ENCODE measurements at regions not wholly inside any gene's neighbourhood (a gene's known extent, or its start where the extent isn't known, plus 50 kb on each side); places are given as distances from the start of the nearest gene placed in this dataset.

DNA sequence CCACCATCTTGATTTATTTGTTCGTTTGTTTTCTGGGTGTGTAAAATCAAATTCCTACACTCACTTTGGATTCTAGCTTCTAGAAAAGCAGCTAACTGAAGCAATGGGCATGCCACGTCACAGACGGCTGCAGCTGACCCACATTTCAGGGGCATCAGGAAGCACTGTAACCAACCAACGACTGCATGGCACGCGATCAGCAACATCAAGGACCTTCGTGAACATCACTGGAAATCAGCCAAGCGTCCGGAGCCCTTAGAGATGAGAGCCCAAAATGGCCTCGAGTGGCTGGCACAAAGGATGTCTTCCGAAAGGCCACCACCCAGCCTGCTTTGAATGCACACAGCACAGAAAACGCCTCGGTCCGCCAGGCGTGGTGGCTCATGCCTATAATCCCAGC, 191.1 kb downstream of the OLFM1 start:
- no peak for DNase-seq (ENCODE audit: extremely low spot score in 2 of 2)
- TF ChIP-seq, protein P1, sequence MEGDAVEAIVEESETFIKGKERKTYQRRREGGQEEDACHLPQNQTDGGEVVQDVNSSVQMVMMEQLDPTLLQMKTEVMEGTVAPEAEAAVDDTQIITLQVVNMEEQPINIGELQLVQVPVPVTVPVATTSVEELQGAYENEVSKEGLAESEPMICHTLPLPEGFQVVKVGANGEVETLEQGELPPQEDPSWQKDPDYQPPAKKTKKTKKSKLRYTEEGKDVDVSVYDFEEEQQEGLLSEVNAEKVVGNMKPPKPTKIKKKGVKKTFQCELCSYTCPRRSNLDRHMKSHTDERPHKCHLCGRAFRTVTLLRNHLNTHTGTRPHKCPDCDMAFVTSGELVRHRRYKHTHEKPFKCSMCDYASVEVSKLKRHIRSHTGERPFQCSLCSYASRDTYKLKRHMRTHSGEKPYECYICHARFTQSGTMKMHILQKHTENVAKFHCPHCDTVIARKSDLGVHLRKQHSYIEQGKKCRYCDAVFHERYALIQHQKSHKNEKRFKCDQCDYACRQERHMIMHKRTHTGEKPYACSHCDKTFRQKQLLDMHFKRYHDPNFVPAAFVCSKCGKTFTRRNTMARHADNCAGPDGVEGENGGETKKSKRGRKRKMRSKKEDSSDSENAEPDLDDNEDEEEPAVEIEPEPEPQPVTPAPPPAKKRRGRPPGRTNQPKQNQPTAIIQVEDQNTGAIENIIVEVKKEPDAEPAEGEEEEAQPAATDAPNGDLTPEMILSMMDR (IDR thresholded peaks at IDR 0.05), result no peak
- TF ChIP-seq POLR2AphosphoS5 (IDR thresholded peaks at IDR 0.05; ENCODE audit: insufficient read depth in 1 of 2, low read depth in 1 of 2) (no peak), POLR2A (IDR thresholded peaks at IDR 0.05) (no peak)
- intact Hi-C loops (cut with DNase I), result no loop called here
- H3K36me3 ChIP-seq, result no peaks in the 10 kb centered on the region
- H3K4me3 ChIP-seq, result no peak overlapping the region
- H3K27ac ChIP-seq, result no peak overlapping the region
- H3K9me3 ChIP-seq, result no peaks in the 10 kb centered on the region
- no peaks in the 10 kb centered on the region for H3K27me3 ChIP-seq
- H3K4me1 ChIP-seq, result peaks cover 21% of the 10 kb centered on the region

- Histone ChIP-seq H3K27ac (no peak overlapping the region), H3K36me3 (no peaks in the 10 kb centered on the region), H3K4me3 (no peak overlapping the region), H3K4me1 (peaks cover 21% of the 10 kb centered on the region), H3K9me3 (no peaks in the 10 kb centered on the region), H3K27me3 (no peaks in the 10 kb centered on the region)
- TF ChIP-seq POLR2A (IDR thresholded peaks at IDR 0.05), result no peak
- no peak for TF ChIP-seq POLR2AphosphoS5 (IDR thresholded peaks at IDR 0.05; ENCODE audit: insufficient read depth in 1 of 2, low read depth in 1 of 2)
- intact Hi-C loops (cut with DNase I), result no loop called here
- DNase-seq (ENCODE audit: extremely low spot score in 2 of 2), result no peak
Measured at GRCh38 chr9:135279385-135279784, 191.9 kb downstream of the OLFM1 start.

GRCh38 chr9:135279834-135280393, 192.4 kb downstream of the OLFM1 start:
- no peaks in the 10 kb centered on the region for H3K9me3 ChIP-seq
- H3K27ac ChIP-seq, result no peak overlapping the region
- H3K27me3 ChIP-seq, result no peaks in the 10 kb centered on the region
- H3K4me3 ChIP-seq, result no peak overlapping the region
- H3K4me1 ChIP-seq, result peaks cover 21% of the 10 kb centered on the region
- DNase-seq (ENCODE audit: extremely low spot score in 2 of 2), result no peak
- intact Hi-C loops (cut with DNase I), result no loop called here
- TF ChIP-seq POLR2A (IDR thresholded peaks at IDR 0.05) (no peak), POLR2AphosphoS5 (IDR thresholded peaks at IDR 0.05; ENCODE audit: insufficient read depth in 1 of 2, low read depth in 1 of 2) (no peak)
- TF ChIP-seq, protein P1 (IDR thresholded peaks at IDR 0.05), result no peak
- H3K36me3 ChIP-seq, result no peaks in the 10 kb centered on the region

GRCh38 chr9:135280666-135281065, 193.2 kb downstream of the OLFM1 start:
- intact Hi-C loops (cut with DNase I), result no loop called here
- H3K27me3 ChIP-seq, result no peaks in the 10 kb centered on the region

GRCh38 chr9:135281151-135281550, 193.7 kb downstream of the OLFM1 start:
- intact Hi-C loops (cut with DNase I), result no loop called here
- DNase-seq (ENCODE audit: extremely low spot score in 2 of 2), result no peak
- no peak overlapping the region for H3K4me3 ChIP-seq
- no peaks in the 10 kb centered on the region for H3K36me3 ChIP-seq
- H3K9me3 ChIP-seq, result no peaks in the 10 kb centered on the region
- peaks cover 16% of the 10 kb centered on the region for H3K4me1 ChIP-seq
- H3K27ac ChIP-seq, result no peak overlapping the region
- H3K27me3 ChIP-seq, result no peaks in the 10 kb centered on the region
- TF ChIP-seq POLR2A (IDR thresholded peaks at IDR 0.05) (no peak), POLR2AphosphoS5 (IDR thresholded peaks at IDR 0.05; ENCODE audit: insufficient read depth in 1 of 2, low read depth in 1 of 2) (no peak)
- TF ChIP-seq, protein P1 (IDR thresholded peaks at IDR 0.05), result no peak

More at GRCh38 chr9:135280666-135281065, 193.2 kb downstream of the OLFM1 start:
- TF ChIP-seq POLR2A (IDR thresholded peaks at IDR 0.05), result no peak
- no peak for TF ChIP-seq POLR2AphosphoS5 (IDR thresholded peaks at IDR 0.05; ENCODE audit: insufficient read depth in 1 of 2, low read depth in 1 of 2)
- TF ChIP-seq, protein P1 (IDR thresholded peaks at IDR 0.05), result no peak
- Histone ChIP-seq H3K27ac (no peak overlapping the region), H3K4me3 (no peak overlapping the region), H3K9me3 (no peaks in the 10 kb centered on the region), H3K36me3 (no peaks in the 10 kb centered on the region), H3K4me1 (peaks cover 21% of the 10 kb centered on the region)
- no peak for DNase-seq (ENCODE audit: extremely low spot score in 2 of 2)

Measured in vagina (tissue), 2 donors.